CD4-positive, alpha-beta T cell treated with Interleukin-6 for 4 hours (primary cell): ENCODE measurements at regions not wholly inside any gene's neighbourhood (a gene's known extent, or its start where the extent isn't known, plus 50 kb on each side); places are given as distances from the start of the nearest gene placed in this dataset.

ENCODE experiments used
- DNase-seq: peaks from one replicate; pipeline ENCODE4 v3.0.0-alpha.2; 2020; ENCODE audit warnings: mixed read lengths

- no peak for DNase-seq
Measured at GRCh38 chr5:63314551-63314950, 647.7 kb downstream of the HTR1A start.

GRCh38 chr5:63310644-63311043, 651.6 kb downstream of the HTR1A start:
- no peak for DNase-seq

GRCh38 chr5:63306909-63307308, 655.3 kb downstream of the HTR1A start:
- no peak for DNase-seq

GRCh38 chr5:63293317-63293716, 668.9 kb downstream of the HTR1A start:
- DNase-seq: no peak

- no peak for DNase-seq
Measured at GRCh38 chr5:63286724-63287123, 675.5 kb downstream of the HTR1A start.

GRCh38 chr5:63263411-63263810, 684.8 kb downstream of the LRRC70 start:
- DNase-seq: no peak

- no peak for DNase-seq
Measured at GRCh38 chr5:63262185-63262981, 683.8 kb downstream of the LRRC70 start.

GRCh38 chr5:63261695-63262094, 683.1 kb downstream of the LRRC70 start:
- no peak for DNase-seq

- no peak for DNase-seq
Measured at GRCh38 chr5:63255594-63255993, 677.0 kb downstream of the LRRC70 start.

GRCh38 chr5:63250939-63251338, 672.3 kb downstream of the LRRC70 start:
- no peak for DNase-seq

GRCh38 chr5:63249960-63250359, 671.3 kb downstream of the LRRC70 start:
- no peak for DNase-seq

GRCh38 chr5:63247651-63248050, 669.0 kb downstream of the LRRC70 start:
- no peak for DNase-seq

- no peak for DNase-seq
Measured at GRCh38 chr5:63245271-63245670, 666.7 kb downstream of the LRRC70 start.

GRCh38 chr5:63240063-63240755, 661.6 kb downstream of the LRRC70 start:
- DNase-seq: no peak

GRCh38 chr5:63233911-63234310, 655.3 kb downstream of the LRRC70 start:
- DNase-seq: no peak

GRCh38 chr5:63233361-63233760, 654.7 kb downstream of the LRRC70 start:
- no peak for DNase-seq

GRCh38 chr5:63230754-63231153, 652.1 kb downstream of the LRRC70 start:
- DNase-seq: no peak

- no peak for DNase-seq
Measured at GRCh38 chr5:63228154-63228553, 649.5 kb downstream of the LRRC70 start.

GRCh38 chr5:63220244-63220643, 641.6 kb downstream of the LRRC70 start:
- no peak for DNase-seq

- no peak for DNase-seq
Measured at GRCh38 chr5:63217422-63217821, 638.8 kb downstream of the LRRC70 start.

- no peak for DNase-seq
Measured at GRCh38 chr5:63213256-63213655, 634.6 kb downstream of the LRRC70 start.

- no peak for DNase-seq
Measured at GRCh38 chr5:63211448-63212132, 633.0 kb downstream of the LRRC70 start.

- DNase-seq: no peak
Measured at GRCh38 chr5:63205976-63206375, 627.4 kb downstream of the LRRC70 start.

- DNase-seq: no peak
Measured at GRCh38 chr5:63201738-63202137, 623.1 kb downstream of the LRRC70 start.
